ENCODE measurements at regions not wholly inside any gene's neighbourhood (a gene's known extent, or its start where the extent isn't known, plus 50 kb on each side); places are given as distances from the start of the nearest gene placed in this dataset.

DNA sequence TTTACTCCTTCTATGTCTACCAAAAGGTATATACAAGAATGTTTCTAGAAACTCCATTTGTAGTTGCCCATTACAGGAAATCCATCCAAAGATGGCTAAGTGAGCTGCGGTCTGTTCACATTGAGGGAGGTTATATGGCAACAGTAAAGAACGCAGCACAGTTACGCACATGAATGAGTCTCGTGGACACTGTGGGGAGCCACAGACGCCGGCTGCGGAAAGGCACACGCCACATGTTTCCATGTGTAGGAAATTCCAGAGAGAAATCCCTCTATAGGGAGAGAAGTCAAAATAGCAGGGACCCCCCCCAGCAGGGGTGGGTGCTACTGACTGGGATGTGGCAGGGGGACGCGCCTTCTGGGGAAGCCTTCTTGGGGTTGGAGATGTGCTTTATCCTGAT, 139.0 kb upstream of the NCOR2 start:
- H3K4me3 ChIP-seq (ENCODE audit: low read length), result no peak overlapping the region
- TF ChIP-seq, protein P1, sequence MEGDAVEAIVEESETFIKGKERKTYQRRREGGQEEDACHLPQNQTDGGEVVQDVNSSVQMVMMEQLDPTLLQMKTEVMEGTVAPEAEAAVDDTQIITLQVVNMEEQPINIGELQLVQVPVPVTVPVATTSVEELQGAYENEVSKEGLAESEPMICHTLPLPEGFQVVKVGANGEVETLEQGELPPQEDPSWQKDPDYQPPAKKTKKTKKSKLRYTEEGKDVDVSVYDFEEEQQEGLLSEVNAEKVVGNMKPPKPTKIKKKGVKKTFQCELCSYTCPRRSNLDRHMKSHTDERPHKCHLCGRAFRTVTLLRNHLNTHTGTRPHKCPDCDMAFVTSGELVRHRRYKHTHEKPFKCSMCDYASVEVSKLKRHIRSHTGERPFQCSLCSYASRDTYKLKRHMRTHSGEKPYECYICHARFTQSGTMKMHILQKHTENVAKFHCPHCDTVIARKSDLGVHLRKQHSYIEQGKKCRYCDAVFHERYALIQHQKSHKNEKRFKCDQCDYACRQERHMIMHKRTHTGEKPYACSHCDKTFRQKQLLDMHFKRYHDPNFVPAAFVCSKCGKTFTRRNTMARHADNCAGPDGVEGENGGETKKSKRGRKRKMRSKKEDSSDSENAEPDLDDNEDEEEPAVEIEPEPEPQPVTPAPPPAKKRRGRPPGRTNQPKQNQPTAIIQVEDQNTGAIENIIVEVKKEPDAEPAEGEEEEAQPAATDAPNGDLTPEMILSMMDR (conservative IDR thresholded peaks at IDR 0.05; ENCODE audit: low read length), result no peak
- DNase-seq (ENCODE audit: low read depth), result no peak

DNA sequence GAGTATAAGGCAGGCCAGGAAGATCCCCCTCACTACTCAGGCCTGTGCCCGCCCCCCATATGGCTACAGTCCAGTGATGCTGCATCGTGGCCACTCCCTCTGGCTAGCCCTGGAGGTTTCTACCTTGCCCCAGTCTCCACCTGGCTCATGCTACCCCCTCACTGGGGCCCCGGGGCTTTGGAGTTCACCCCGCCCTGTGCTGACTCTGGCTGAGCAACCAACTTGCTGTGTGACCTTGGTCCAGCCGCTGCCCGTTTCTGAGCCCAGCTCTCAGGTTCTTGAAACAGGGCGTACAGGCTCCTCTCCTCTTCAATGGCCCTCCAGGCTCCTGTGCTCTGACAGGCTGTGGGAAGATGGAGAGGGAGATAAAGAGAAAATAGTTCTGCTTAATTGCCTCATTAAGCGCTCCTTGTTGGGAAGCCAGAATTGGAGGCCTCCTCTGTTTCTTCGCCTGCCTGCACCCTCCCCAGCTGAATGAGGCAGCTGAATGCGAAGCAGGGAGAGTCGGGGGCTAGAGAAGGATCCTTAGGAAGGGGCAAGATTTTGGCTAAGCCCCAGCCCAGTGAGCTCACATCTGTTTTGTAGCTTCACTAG, 138.2 kb upstream of the NCOR2 start:
- TF ChIP-seq, protein P1 (conservative IDR thresholded peaks at IDR 0.05; ENCODE audit: low read length), result no peak
- H3K4me3 ChIP-seq (ENCODE audit: low read length), result no peak overlapping the region
- DNase-seq (ENCODE audit: low read depth), result no peak

DNA sequence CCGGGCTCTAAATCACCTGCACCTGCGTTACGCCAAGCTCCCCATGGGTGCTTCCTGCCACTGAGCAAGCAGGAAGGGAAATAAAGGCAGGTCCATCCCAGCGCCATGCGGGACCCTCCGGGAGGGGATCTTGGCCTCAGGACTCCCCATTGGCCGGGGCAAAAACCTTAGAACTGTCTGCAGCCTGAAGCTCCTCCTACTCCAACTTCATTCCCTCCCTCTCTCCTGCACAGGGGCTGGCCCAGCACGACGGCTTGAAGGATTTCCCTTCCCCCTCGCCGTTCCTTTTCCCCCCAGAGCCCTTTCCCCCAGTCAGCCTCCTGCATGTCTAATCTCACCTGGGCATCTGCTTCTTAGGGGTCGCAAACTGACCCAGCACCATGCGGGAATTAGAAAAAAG, 137.2 kb upstream of the NCOR2 start:
- DNase-seq (ENCODE audit: low read depth), result no peak
- TF ChIP-seq, protein P1 (conservative IDR thresholded peaks at IDR 0.05; ENCODE audit: low read length), result no peak
- H3K4me3 ChIP-seq (ENCODE audit: low read length), result no peak overlapping the region

DNA sequence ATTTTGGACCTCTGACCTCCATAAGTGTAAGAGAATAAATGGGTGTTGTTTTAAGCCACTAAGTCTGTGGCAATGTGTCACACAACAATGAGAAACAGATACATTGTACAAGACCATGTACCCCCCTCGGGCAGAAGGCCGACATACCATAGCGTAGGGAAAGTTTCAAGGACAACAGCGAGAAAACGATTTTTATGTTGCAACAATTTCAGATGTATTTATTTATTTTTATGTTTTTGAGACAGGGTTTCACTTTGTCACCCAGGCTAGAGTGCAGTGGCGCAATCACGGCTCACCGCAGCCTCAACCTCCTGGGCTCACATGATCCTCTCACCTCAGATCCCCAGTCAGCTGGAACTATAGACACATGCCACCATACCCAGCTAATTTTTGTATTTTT, 136.4 kb upstream of the NCOR2 start:
- DNase-seq (ENCODE audit: low read depth), result no peak
- TF ChIP-seq, protein P1 (conservative IDR thresholded peaks at IDR 0.05; ENCODE audit: low read length), result no peak
- no peak overlapping the region for H3K4me3 ChIP-seq (ENCODE audit: low read length)

DNA sequence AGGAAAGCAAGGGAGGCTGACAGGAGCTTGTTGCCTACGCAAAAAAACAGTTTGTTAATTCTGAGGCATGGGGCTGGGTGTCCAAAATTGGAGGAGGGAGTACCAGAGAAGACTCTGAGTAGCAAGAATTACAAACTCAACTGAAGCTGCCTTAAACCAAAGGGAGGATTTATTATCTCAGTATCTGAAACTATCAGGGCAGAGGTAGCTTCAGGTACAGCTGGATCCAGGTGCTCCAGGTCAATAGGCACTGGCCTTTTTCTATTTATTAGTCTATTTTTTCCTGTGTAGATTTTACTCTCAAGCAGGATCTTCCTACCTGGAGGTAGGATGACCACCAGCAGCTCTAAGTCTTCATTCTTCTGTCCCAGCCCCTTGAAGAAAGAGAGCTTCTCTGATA, 135.3 kb upstream of the NCOR2 start:
- H3K4me3 ChIP-seq (ENCODE audit: low read length), result no peak overlapping the region
- no peak for DNase-seq (ENCODE audit: low read depth)
- TF ChIP-seq, protein P1 (conservative IDR thresholded peaks at IDR 0.05; ENCODE audit: low read length), result no peak

DNA sequence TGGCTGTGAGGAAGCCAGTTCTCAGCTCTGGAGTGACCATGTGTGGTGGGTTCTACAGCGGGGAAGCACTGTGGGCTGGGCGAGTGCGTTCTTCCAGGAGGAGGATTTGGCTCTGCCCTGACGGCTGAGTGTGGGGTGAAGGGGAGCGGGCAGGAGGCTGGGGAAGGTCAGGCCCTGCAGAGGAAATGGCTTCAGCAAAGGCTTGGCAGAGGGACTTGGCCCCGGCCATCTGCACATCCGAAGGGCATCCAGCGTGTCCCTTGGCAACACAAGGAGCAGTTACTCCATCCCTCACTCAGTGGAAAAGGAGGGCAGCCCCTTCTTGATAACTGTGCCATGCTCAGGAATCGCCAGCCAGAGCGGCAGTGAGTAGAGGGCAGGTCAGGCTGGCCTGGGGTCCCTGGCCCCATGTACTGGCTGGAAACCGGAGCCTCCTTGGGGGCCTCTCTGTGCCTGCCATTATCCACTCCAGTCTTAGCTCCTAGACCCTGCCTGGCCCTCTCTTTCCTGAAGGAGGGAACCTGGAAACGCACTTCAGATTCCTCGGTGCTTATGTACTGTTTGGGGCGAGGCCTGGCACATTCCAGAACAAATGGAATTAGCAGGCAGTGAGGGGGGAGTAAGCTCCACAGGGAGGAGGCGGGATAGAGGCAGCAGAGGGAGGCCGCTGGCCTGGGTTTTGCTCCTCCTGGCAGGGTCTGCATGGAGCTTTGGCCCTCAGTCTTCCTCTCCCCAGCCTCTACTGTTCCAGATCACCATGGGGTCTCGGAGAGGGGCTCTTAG, 133.6 kb upstream of the NCOR2 start:
- H3K4me3 ChIP-seq (ENCODE audit: low read length), result no peak overlapping the region
- DNase-seq (ENCODE audit: low read depth), result peak; percentile 83
- TF ChIP-seq, protein P1 (conservative IDR thresholded peaks at IDR 0.05; ENCODE audit: low read length), result no peak; the same call in 1 of the 2 replicates

DNA sequence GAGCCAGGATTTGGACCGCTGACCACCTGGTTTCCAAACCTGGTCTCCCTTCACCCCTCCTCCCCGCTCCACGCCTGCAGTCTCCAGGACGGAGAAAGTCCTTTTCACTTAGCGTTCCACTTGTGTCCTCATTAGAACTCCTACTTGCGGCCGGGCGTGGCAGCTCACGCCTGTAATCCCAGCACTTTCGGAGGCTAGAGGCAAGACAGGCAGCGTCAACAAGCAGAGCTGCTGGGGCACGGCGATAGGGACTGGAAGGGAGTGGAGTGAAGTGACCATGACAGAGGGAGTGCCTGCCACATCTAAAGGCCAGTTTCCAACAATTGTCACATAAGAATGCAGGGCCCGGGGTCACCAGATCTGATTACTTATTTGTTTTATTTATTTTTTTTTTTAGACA, 132.5 kb upstream of the NCOR2 start:
- TF ChIP-seq, protein P1 (conservative IDR thresholded peaks at IDR 0.05; ENCODE audit: low read length), result no peak
- no peak overlapping the region for H3K4me3 ChIP-seq (ENCODE audit: low read length)
- DNase-seq (ENCODE audit: low read depth), result no peak

Data from AG10803 (cell line).